GM12864 (cell line): ENCODE measurements at regions not wholly inside any gene's neighbourhood (a gene's known extent, or its start where the extent isn't known, plus 50 kb on each side); places are given as distances from the start of the nearest gene placed in this dataset.

Experiments
- DNase-seq: peaks from one replicate; pipeline ENCODE4 v3.0.0-alpha.2; 2011; ENCODE audit warnings: low read depth
- H3K4me3 ChIP-seq: 2 replicates; pipeline ENCODE4 v1.5.1; 2011; ENCODE audit warnings: mild to moderate bottlenecking, low read depth, low read length, control low read depth
- CTCF ChIP-seq: IDR thresholded peaks from 2 replicates; pipeline ENCODE4 v1.5.1; 2011; ENCODE audit warnings: low read depth, mild to moderate bottlenecking, moderate library complexity, low read length, control low read depth, inconsistent platforms; ENCODE audit errors: missing control alignments

- DNase-seq: no peak
- no peak for TF ChIP-seq CTCF
- no peak overlapping the region for H3K4me3 ChIP-seq
These were observed 78.5 kb upstream of the RNU6-1 start for GRCh38 chr15:67918205-67918861.

DNA sequence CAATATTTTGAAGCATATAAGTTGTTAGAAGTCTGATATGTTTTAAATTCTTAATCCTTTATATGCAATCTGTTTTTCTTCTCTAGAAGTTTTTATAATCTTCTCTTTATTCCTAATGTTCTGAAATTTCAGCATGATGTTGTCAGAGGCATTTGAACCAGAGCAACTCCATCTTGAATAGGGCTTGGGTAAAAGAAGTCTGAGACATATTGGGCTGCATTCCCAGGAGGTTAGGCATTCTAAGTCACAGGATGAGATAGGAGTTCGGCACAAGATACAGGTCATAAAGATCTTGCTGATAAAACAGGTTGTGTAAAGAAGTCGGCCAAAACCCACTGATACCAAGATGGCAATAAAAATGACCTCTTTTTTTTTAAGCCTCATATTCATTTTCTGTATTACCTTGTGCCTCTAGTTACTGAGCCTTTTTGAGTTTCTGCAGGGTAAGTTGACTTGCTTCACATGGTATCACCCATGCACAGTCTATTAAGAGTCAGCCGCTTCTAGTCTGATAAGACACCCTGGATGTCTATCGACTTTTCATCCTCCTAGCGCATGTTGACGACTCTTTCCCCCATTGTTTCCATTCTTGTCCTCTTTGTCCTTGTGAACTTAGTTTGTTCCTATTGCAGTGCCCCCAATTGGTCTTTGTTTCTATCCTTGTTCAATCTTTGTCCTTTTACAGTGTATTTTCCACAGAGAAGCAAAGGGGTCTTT lies 80.8 kb upstream of the RNU6-1 start:
- H3K4me3 ChIP-seq: no peak overlapping the region
- no peak for TF ChIP-seq CTCF
- no peak for DNase-seq

- TF ChIP-seq CTCF: no peak
- H3K4me3 ChIP-seq: no peak overlapping the region
- no peak for DNase-seq
These were observed 82.3 kb upstream of the RNU6-1 start for GRCh38 chr15:67922106-67922675.

DNA sequence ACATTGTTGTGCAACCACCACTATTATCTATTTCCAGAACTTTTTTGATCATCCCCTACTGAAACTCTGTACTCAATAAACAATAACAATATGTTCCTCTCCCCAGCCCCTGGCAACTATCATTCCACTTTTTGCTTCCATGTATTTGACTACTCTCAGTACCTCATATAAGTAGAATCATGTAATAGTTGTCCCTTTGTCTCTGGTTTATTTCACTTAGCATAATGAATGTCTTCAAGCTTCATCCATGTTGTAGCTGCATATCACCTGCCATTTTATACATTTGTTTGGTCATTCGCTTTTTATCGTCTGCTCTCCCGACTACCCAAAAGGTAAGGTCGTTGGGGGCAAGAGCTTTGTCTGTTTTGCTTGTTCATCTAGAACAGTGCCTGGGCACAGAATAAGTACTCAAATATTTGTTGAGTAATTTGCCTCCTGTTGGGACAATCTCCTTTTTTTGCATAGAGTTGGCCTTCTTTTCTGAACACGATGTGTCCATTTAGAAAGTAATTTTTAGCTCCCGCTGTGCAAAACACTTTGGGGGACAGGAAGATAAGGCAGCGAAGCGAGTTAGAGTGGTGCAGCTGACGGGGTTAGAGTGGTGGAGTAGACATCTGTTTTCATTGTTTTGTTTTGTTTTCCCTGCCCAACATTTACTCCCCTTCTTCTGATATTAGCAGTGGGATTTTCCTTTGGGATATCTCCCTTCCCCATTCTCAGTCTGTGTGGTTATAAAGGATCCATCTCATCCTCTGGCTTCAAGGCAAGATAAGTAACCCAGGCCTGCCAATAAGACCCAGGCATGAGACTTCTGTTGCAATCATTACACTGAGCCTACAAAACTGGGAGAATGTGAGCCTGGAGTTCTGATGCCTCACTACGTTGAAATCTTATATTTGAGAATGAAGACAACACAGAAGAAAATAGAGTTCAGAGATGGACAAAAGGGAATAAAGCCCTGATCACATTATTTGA lies 83.4 kb upstream of the RNU6-1 start:
- no peak for TF ChIP-seq CTCF
- no peak for DNase-seq
- H3K4me3 ChIP-seq: no peak overlapping the region

DNA sequence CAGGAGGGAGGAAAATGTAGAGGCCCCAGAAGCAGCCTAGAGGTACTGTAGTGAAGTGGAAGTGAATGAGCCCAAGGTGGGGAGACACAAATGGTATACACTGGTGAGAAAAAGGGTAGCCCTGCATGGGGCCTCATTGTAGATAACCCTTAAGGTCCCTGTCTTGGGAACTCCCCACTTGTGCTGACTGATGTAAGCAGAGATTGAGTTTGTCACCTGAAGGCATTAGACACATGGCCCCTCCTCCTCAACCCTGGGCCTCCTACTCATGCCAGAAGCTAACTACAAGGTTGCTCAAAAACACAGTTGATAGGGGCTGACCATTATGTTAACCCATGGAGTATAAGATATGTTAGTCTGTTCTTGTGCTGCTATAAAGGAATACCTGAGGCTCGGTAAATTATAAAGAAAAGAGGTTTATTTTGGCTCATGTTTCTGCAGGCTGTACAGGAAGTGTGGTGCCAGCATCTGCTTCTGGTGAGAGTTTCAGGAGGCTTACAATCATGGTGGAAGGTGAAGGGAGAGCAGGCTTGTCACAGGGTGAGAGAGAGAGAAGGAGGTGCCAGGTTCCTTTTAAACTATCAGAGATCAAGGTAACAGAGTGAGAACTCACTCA lies 84.6 kb upstream of the RNU6-1 start:
- no peak for DNase-seq
- TF ChIP-seq CTCF: no peak
- no peak overlapping the region for H3K4me3 ChIP-seq

DNA sequence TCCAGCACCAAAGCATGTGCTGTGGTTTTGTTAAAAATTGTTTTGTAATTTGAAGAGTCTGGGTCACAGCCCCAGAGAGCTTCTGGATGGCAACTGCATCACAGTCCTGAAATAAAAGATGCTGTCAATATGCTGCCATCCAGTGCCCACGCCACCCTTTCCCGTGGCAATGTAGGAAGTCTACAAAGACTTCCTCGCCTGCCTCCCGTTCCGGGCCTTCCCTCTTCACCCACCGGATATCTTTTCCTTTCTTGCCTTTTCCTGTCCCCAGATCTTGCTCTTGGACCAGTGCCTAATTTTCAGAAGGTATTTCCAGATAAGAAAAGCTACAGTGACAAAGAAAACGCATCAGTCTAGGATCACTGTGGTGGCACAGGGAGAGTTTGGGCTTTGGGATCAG lies 85.3 kb upstream of the RNU6-1 start:
- no peak overlapping the region for H3K4me3 ChIP-seq
- DNase-seq: no peak
- no peak for TF ChIP-seq CTCF
